WTC11 (cell line): ENCODE measurements at regions not wholly inside any gene's neighbourhood (a gene's known extent, or its start where the extent isn't known, plus 50 kb on each side); places are given as distances from the start of the nearest gene placed in this dataset.

Source experiments
- ATAC-seq: fragments of 200-7000 bp; cut with Tn5 transposase; 2 replicates; pipeline ENCODE4 v1.10.0; 2021; ENCODE audit warnings: mild to moderate bottlenecking, moderate library complexity
- CTCF ChIA-PET: fragments of 300-600 bp; sonication (Branson Sonifier 250); formaldehyde crosslinking; loops from one replicate; lab custom pipeline; 2021; ENCODE audit warnings: antibody characterized with exemption; lab: Charles Lee
- POLR2A ChIA-PET: fragments of 350-600 bp; sonication (Branson Sonifier 250); formaldehyde crosslinking; loops from one replicate; lab custom pipeline; 2021; ENCODE audit warnings: antibody characterized with exemption; lab: Charles Lee
- DNase-seq: peaks from one replicate; pipeline ENCODE4 v3.0.0; 2021; ENCODE audit warnings: low spot score
- H3K27ac Mint-ChIP-seq: 2 replicates; pipeline ENCODE4 v1.8.0; 2021; ENCODE audit warnings: mixed read lengths
- H3K27me3 Mint-ChIP-seq: 2 replicates; pipeline ENCODE4 v1.8.0; 2021; ENCODE audit warnings: low read depth, mild to moderate bottlenecking, moderate library complexity, mixed read lengths
- H3K36me3 Mint-ChIP-seq: 2 replicates; pipeline ENCODE4 v1.8.0; 2021; ENCODE audit warnings: mixed read lengths
- H3K4me1 Mint-ChIP-seq: 2 replicates; pipeline ENCODE4 v1.8.0; 2022; ENCODE audit warnings: mixed read lengths
- H3K4me3 Mint-ChIP-seq: 2 replicates; pipeline ENCODE4 v1.8.0; 2021; ENCODE audit warnings: mild to moderate bottlenecking, moderate library complexity, mixed read lengths
- H3K9me3 Mint-ChIP-seq: 2 replicates; pipeline ENCODE4 v1.8.0; 2021; ENCODE audit warnings: mixed read lengths
- CDX4 ChIP-seq: fragments of 250-450 bp; sonication (Bioruptor Pico); IDR thresholded peaks from 2 replicates; pipeline ENCODE4 v1.9.0; 2021; ENCODE audit warnings: moderate library complexity, mild to moderate bottlenecking, inconsistent platforms, borderline replicate concordance
- CREB1 ChIP-seq: sonication (generic); formaldehyde crosslinking; IDR thresholded peaks from 2 replicates; pipeline ENCODE4 v1.8.0; 2023; ENCODE audit warnings: mild to moderate bottlenecking, missing genetic modification reagents
- CTCF ChIP-seq: fragments of 200-600 bp; IDR thresholded peaks from 2 replicates; pipeline ENCODE4 v1.8.0; 2022; ENCODE audit warnings: antibody characterized with exemption
- E2F1 ChIP-seq: sonication (generic); formaldehyde crosslinking; IDR thresholded peaks from 2 replicates; pipeline ENCODE4 v1.8.0; 2022; ENCODE audit warnings: mild to moderate bottlenecking, missing genetic modification reagents
- FOXP4 ChIP-seq: sonication (generic); formaldehyde crosslinking; IDR thresholded peaks from 2 replicates; pipeline ENCODE4 v1.8.0; 2022; ENCODE audit warnings: mild to moderate bottlenecking, missing genetic modification reagents
- MLX ChIP-seq: sonication (generic); formaldehyde crosslinking; IDR thresholded peaks from 2 replicates; pipeline ENCODE4 v1.8.1; 2023; ENCODE audit warnings: mild to moderate bottlenecking, missing genetic modification reagents, moderate library complexity
- NFE2L1 ChIP-seq: sonication (generic); formaldehyde crosslinking; IDR thresholded peaks from 2 replicates; pipeline ENCODE4 v1.8.1; 2023; ENCODE audit warnings: missing genetic modification reagents
- NFYB ChIP-seq: sonication (generic); formaldehyde crosslinking; conservative IDR thresholded peaks from 2 replicates; pipeline ENCODE4 v1.8.0; 2022; ENCODE audit warnings: low read depth, missing genetic modification reagents
- NR1H2 ChIP-seq: sonication (generic); formaldehyde crosslinking; IDR thresholded peaks from 2 replicates; pipeline ENCODE4 v1.9.0; 2021; ENCODE audit warnings: mild to moderate bottlenecking, moderate library complexity, missing genetic modification reagents
- OVOL2 ChIP-seq: fragments of 250-450 bp; sonication (Bioruptor Pico); IDR thresholded peaks from 2 replicates; pipeline ENCODE4 v1.9.0; 2021; ENCODE audit warnings: mild to moderate bottlenecking, borderline replicate concordance
- PRRX2 ChIP-seq: fragments of 250-450 bp; sonication (Bioruptor Pico); IDR thresholded peaks from 2 replicates; pipeline ENCODE4 v1.8.0; 2021; ENCODE audit warnings: mild to moderate bottlenecking
- SP1 ChIP-seq: sonication (generic); formaldehyde crosslinking; conservative IDR thresholded peaks from 2 replicates; pipeline ENCODE4 v1.8.1; 2022; ENCODE audit warnings: missing genetic modification reagents
- TEAD4 ChIP-seq: sonication (generic); formaldehyde crosslinking; IDR thresholded peaks from 2 replicates; pipeline ENCODE4 v1.8.0; 2022; ENCODE audit warnings: mild to moderate bottlenecking, missing genetic modification reagents
- USF1 ChIP-seq: sonication (generic); formaldehyde crosslinking; IDR thresholded peaks from 2 replicates; pipeline ENCODE4 v1.8.0; 2022; ENCODE audit warnings: mild to moderate bottlenecking, missing genetic modification reagents
- ZNF425 ChIP-seq: fragments of 250-450 bp; sonication (Bioruptor Pico); conservative IDR thresholded peaks from 2 replicates; pipeline ENCODE4 v1.9.0; 2021; ENCODE audit warnings: mild to moderate bottlenecking

- no peak for DNase-seq
- CTCF ChIA-PET: interaction anchor here (0.9 to 4.5 kb wide), 2 partner anchors 14 to 170 kb away, joined by 4 to 25 read pairs; no protein-coding TSS in a partner anchor
- POLR2A ChIA-PET: no interaction called here
Observed at GRCh38 chr13:53137779-53138178, 109.2 kb downstream of the OLFM4 start.

GRCh38 chr13:53138376-53139036 is 109.9 kb downstream of the OLFM4 start:
- CTCF ChIA-PET: interaction anchor here (0.9 to 4.5 kb wide), 2 partner anchors 13 to 171 kb away, joined by 4 to 25 read pairs; no protein-coding TSS in a partner anchor

More at GRCh38 chr13:53137779-53138178, 109.2 kb downstream of the OLFM4 start:
- Mint-ChIP-seq H3K4me1 (peaks cover 6% of the 10 kb centered on the region), H3K9me3 (no peaks in the 10 kb centered on the region), H3K4me3 (no peak overlapping the region), H3K27me3 (no peaks in the 10 kb centered on the region), H3K36me3 (no peaks in the 10 kb centered on the region), H3K27ac (no peak overlapping the region)
- TF ChIP-seq E2F1 (CRISPR knock-in tag): no peak
- no peak for TF ChIP-seq SP1 (CRISPR knock-in tag)
- no peak for TF ChIP-seq FOXP4 (CRISPR knock-in tag)
- no peak for TF ChIP-seq MLX (CRISPR knock-in tag)
- TF ChIP-seq CREB1 (CRISPR knock-in tag): no peak
- no peak for TF ChIP-seq OVOL2
- ATAC-seq: no peak

GRCh38 chr13:53141336-53141735 is 112.7 kb downstream of the OLFM4 start:
- CTCF ChIA-PET: interaction anchor here (2.4 to 2.6 kb wide), 2 partner anchors 10 to 173 kb away, joined by 14 to 19 read pairs; no protein-coding TSS in a partner anchor

More at GRCh38 chr13:53138376-53139036, 109.9 kb downstream of the OLFM4 start:
- POLR2A ChIA-PET: no interaction called here
- H3K9me3 Mint-ChIP-seq: no peaks in the 10 kb centered on the region
- H3K27me3 Mint-ChIP-seq: no peaks in the 10 kb centered on the region
- H3K27ac Mint-ChIP-seq: no peak overlapping the region
- no peak overlapping the region for H3K4me3 Mint-ChIP-seq
- no peak for DNase-seq
- H3K36me3 Mint-ChIP-seq: no peaks in the 10 kb centered on the region
- TF ChIP-seq NR1H2 (CRISPR knock-in tag): no peak
- no peak for TF ChIP-seq NFE2L1 (CRISPR knock-in tag)
- no peak for TF ChIP-seq SP1 (CRISPR knock-in tag)
- TF ChIP-seq USF1 (CRISPR knock-in tag): no peak
- no peak for TF ChIP-seq CDX4 (CRISPR knock-in tag)
- no peak for TF ChIP-seq PRRX2 (CRISPR knock-in tag)
- TF ChIP-seq, all 79 proteins: peak for 0
- peaks cover 6% of the 10 kb centered on the region for H3K4me1 Mint-ChIP-seq
- no peak for ATAC-seq

More at GRCh38 chr13:53141336-53141735, 112.7 kb downstream of the OLFM4 start:
- Mint-ChIP-seq H3K4me1 (peaks cover 22% of the 10 kb centered on the region), H3K36me3 (no peaks in the 10 kb centered on the region), H3K4me3 (no peak overlapping the region), H3K27ac (no peak overlapping the region), H3K27me3 (no peaks in the 10 kb centered on the region), H3K9me3 (no peaks in the 10 kb centered on the region)
- TF ChIP-seq CTCF (no peak), TEAD4 (CRISPR knock-in tag) (no peak), ZNF425 (CRISPR knock-in tag) (no peak), NFYB (CRISPR knock-in tag) (no peak)
- POLR2A ChIA-PET: no interaction called here
- DNase-seq (no peak), ATAC-seq (no peak)
